ENCODE measurements at regions not wholly inside any gene's neighbourhood (a gene's known extent, or its start where the extent isn't known, plus 50 kb on each side); places are given as distances from the start of the nearest gene placed in this dataset.

DNA sequence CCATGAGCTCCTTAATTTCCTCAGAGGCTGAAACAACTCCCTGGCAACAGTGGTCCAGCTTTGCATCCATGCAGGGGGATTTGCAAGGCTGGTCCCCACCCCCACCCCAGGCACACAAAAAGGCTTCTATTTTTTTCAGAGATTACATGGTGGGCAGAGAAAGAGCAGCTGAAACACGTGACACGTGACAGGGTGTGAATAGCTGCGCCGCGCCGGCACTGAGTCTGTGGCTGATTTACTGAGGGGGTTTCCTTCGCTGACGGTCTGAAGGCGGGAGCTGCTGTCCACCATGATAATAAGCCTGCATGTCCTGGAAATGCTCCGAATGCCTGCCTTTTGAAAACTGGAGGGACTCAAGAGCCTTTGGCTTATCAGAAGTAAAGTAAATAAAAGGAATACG is 50.7 kb upstream of the APCDD1 start:
- Histone ChIP-seq H3K9ac (ENCODE audit: control insufficient read depth, extremely low read depth, insufficient read depth, low read length) (no peak overlapping the region), H3K4me2 (ENCODE audit: control insufficient read depth, extremely low read depth, insufficient read depth, low read depth, low read length) (no peak overlapping the region), H3K9me1 (ENCODE audit: control insufficient read depth, extremely low read depth, insufficient read depth, low read length) (no peaks in the 10 kb centered on the region), H2AFZ (ENCODE audit: control insufficient read depth, low read length) (no peak overlapping the region), H3K36me3 (ENCODE audit: control insufficient read depth in 2 of 2, extremely low read depth in 1 of 2, insufficient read depth in 2 of 2, low read length in 2 of 2) (no peaks in the 10 kb centered on the region), H3K4me3 (ENCODE audit: control insufficient read depth in 2 of 3, extremely low read depth in 1 of 3, insufficient read depth in 2 of 3, low read depth in 1 of 3, low read length in 3 of 3) (no peak overlapping the region), H3K79me2 (ENCODE audit: control insufficient read depth, insufficient read depth, low read length) (no peaks in the 10 kb centered on the region), H4K20me1 (ENCODE audit: control insufficient read depth, extremely low read depth, insufficient read depth, low read length) (no peaks in the 10 kb centered on the region), H3K9me3 (ENCODE audit: control insufficient read depth, low read depth, low read length) (no peaks in the 10 kb centered on the region), H3K4me1 (ENCODE audit: control insufficient read depth, extremely low read depth, insufficient read depth, low read length) (peaks cover 9% of the 10 kb centered on the region), H3K27ac (ENCODE audit: control insufficient read depth, insufficient read depth, low read length) (no peak overlapping the region), H3K27me3 (ENCODE audit: control insufficient read depth, extremely low read depth, insufficient read depth, low read length) (no peaks in the 10 kb centered on the region)
- dilution Hi-C loops (cut with MboI; ENCODE audit: extremely low pct_ligation_motif_present, low sequenced_read_pairs), result no loop called here
- FAIRE-seq (no peak), DNase-seq (ENCODE audit: low read depth, low spot score) (no peak)
- TF ChIP-seq EZH2 (IDR thresholded peaks at IDR 0.05; ENCODE audit: low read length), result no peak
- TF ChIP-seq, protein P1, sequence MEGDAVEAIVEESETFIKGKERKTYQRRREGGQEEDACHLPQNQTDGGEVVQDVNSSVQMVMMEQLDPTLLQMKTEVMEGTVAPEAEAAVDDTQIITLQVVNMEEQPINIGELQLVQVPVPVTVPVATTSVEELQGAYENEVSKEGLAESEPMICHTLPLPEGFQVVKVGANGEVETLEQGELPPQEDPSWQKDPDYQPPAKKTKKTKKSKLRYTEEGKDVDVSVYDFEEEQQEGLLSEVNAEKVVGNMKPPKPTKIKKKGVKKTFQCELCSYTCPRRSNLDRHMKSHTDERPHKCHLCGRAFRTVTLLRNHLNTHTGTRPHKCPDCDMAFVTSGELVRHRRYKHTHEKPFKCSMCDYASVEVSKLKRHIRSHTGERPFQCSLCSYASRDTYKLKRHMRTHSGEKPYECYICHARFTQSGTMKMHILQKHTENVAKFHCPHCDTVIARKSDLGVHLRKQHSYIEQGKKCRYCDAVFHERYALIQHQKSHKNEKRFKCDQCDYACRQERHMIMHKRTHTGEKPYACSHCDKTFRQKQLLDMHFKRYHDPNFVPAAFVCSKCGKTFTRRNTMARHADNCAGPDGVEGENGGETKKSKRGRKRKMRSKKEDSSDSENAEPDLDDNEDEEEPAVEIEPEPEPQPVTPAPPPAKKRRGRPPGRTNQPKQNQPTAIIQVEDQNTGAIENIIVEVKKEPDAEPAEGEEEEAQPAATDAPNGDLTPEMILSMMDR (optimal IDR thresholded peaks at IDR 0.05 in 1 of 3, IDR thresholded peaks at IDR 0.05 in 1 of 3, conservative IDR thresholded peaks at IDR 0.05 in 1 of 3; ENCODE audit: extremely low read depth in 1 of 3, insufficient read depth in 2 of 3, low read length in 3 of 3), result no peak

DNA sequence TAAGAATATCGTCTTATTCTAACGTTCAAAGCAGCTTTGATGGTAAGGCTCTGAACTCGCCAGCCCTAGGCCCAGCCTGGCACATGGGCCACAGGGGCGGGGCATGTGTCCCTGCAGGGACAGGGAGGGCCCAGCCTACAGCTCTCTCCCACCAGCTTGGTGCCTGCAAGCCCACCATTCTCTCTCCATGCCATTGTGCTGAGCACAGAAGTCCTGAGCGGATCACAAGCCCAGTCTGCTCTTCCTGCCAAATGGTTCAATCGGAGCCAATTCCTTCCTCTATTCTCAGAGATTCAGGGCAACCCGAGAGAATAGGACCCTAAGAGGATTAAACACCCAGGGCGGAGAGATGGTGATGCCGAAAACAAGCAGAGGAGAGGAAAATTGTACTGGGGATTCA is 50.3 kb upstream of the APCDD1 start:
- H3K79me2 ChIP-seq (ENCODE audit: control insufficient read depth, insufficient read depth, low read length), result no peaks in the 10 kb centered on the region
- H4K20me1 ChIP-seq (ENCODE audit: control insufficient read depth, extremely low read depth, insufficient read depth, low read length), result no peaks in the 10 kb centered on the region
- H3K27ac ChIP-seq (ENCODE audit: control insufficient read depth, insufficient read depth, low read length), result no peak overlapping the region
- dilution Hi-C loops (cut with MboI; ENCODE audit: extremely low pct_ligation_motif_present, low sequenced_read_pairs), result no loop called here
- TF ChIP-seq EZH2 (IDR thresholded peaks at IDR 0.05; ENCODE audit: low read length), result no peak
- TF ChIP-seq, protein P1 (optimal IDR thresholded peaks at IDR 0.05 in 1 of 3, IDR thresholded peaks at IDR 0.05 in 1 of 3, conservative IDR thresholded peaks at IDR 0.05 in 1 of 3; ENCODE audit: extremely low read depth in 1 of 3, insufficient read depth in 2 of 3, low read length in 3 of 3), result no peak
- no peak overlapping the region for H3K4me3 ChIP-seq (ENCODE audit: control insufficient read depth in 2 of 3, extremely low read depth in 1 of 3, insufficient read depth in 2 of 3, low read depth in 1 of 3, low read length in 3 of 3)
- H3K27me3 ChIP-seq (ENCODE audit: control insufficient read depth, extremely low read depth, insufficient read depth, low read length), result no peaks in the 10 kb centered on the region
- DNase-seq (ENCODE audit: low read depth, low spot score) (no peak), FAIRE-seq (no peak)
- no peak overlapping the region for H3K4me2 ChIP-seq (ENCODE audit: control insufficient read depth, extremely low read depth, insufficient read depth, low read depth, low read length)
- no peak overlapping the region for H3K9ac ChIP-seq (ENCODE audit: control insufficient read depth, extremely low read depth, insufficient read depth, low read length)
- no peaks in the 10 kb centered on the region for H3K9me1 ChIP-seq (ENCODE audit: control insufficient read depth, extremely low read depth, insufficient read depth, low read length)
- peaks cover 10% of the 10 kb centered on the region for H3K4me1 ChIP-seq (ENCODE audit: control insufficient read depth, extremely low read depth, insufficient read depth, low read length)
- no peaks in the 10 kb centered on the region for H3K36me3 ChIP-seq (ENCODE audit: control insufficient read depth in 2 of 2, extremely low read depth in 1 of 2, insufficient read depth in 2 of 2, low read length in 2 of 2)
- peak overlapping the region; percentile 17 for H2AFZ ChIP-seq (ENCODE audit: control insufficient read depth, low read length)
- H3K9me3 ChIP-seq (ENCODE audit: control insufficient read depth, low read depth, low read length), result no peaks in the 10 kb centered on the region

All from keratinocyte (primary cell).